A549 (cell line): ENCODE measurements at regions not wholly inside any gene's neighbourhood (a gene's known extent, or its start where the extent isn't known, plus 50 kb on each side); places are given as distances from the start of the nearest gene placed in this dataset.

Experiments used
- ATAC-seq, 2 experiments: fragments of 200-7000 bp in 1 of 2; fragments of >200 bp in 1 of 2; cut with Nextera tagmentation in 1 of 2; cut with Tn5 transposase in 1 of 2; 3 replicates each; pipeline versions ENCODE4 v1.8.0 to v1.9.1; 2018 to 2020; ENCODE audit warnings: mild to moderate bottlenecking in 1 of 2, moderate library complexity in 1 of 2
- CTCF ChIA-PET: fragments of 300-600 bp; sonication (Branson Sonifier 250); formaldehyde crosslinking; extraction: SDS; loops from one replicate; lab custom pipeline; 2021; ENCODE audit warnings: antibody characterized with exemption, inconsistent platforms; lab: Yijun Ruan, JAX
- POLR2A ChIA-PET: fragments of 350-600 bp; formaldehyde crosslinking; extraction: SDS; loops from one replicate; lab custom pipeline; 2021; ENCODE audit warnings: antibody characterized with exemption, inconsistent platforms; lab: Yijun Ruan, JAX
- DNase-seq, 2 experiments: peaks; one replicate each; pipeline versions ENCODE4 v3.0.0 to v3.0.0-alpha.2; 2011 to 2016; ENCODE audit warnings: low read depth in 1 of 2, low spot score in 1 of 2
- FAIRE-seq: peaks from 2 replicates; lab custom pipeline; 2011; peaks lifted over from hg19 to GRCh38; lab: Jason Lieb, UNC
- H3K27ac ChIP-seq, 2 experiments: fragments of >200 bp; sonication (Bioruptor Twin); formaldehyde crosslinking; 3 replicates each; pipeline ENCODE4 v1.5.1; 2016 to 2017
- H3K4me1 ChIP-seq: fragments of >200 bp; sonication (Bioruptor Twin); formaldehyde crosslinking; 3 replicates; pipeline ENCODE4 v1.6.1; 2016
- H3K4me2 ChIP-seq: fragments of >200 bp; sonication (Bioruptor Twin); formaldehyde crosslinking; 3 replicates; pipeline ENCODE4 v1.6.1; 2016
- H3K4me3 ChIP-seq: fragments of >200 bp; sonication (Bioruptor Twin); formaldehyde crosslinking; 3 replicates; pipeline ENCODE4 v1.5.1; 2016
- H3K9me3 ChIP-seq: fragments of >200 bp; sonication (Bioruptor Twin); formaldehyde crosslinking; 3 replicates; pipeline ENCODE4 v1.6.1; 2016
- BHLHE40 ChIP-seq: IDR thresholded peaks from 2 replicates; pipeline ENCODE4 v1.6.1; 2012; ENCODE audit warnings: low read depth, low read length, inconsistent platforms
- CEBPB ChIP-seq, 2 experiments: fragments of >200 bp in 1 of 2; sonication (Bioruptor Twin) in 1 of 2; formaldehyde crosslinking in 1 of 2; IDR thresholded peaks; 2 replicates each; pipeline ENCODE4 v1.6.1; 2012 to 2016
- CHD2 ChIP-seq: fragments of 150-350 bp; IDR thresholded peaks from 2 replicates; pipeline ENCODE4 v1.6.1; 2014; ENCODE audit warnings: low read length; ENCODE audit not compliant: partially characterized antibody
- CHD4 ChIP-seq: fragments of 200-600 bp; sonication (generic); IDR thresholded peaks from 2 replicates; pipeline ENCODE4 v1.6.1; 2016; ENCODE audit warnings: antibody characterized with exemption, mild to moderate bottlenecking, borderline replicate concordance
- EHF ChIP-seq: fragments of 250-450 bp; sonication (Bioruptor Pico); IDR thresholded peaks from 2 replicates; pipeline ENCODE4 v1.5.0; 2020; ENCODE audit warnings: mild to moderate bottlenecking
- FOSB ChIP-seq: fragments of 250-450 bp; sonication (Bioruptor Pico); IDR thresholded peaks from 2 replicates; pipeline ENCODE4 v1.5.0; 2020; ENCODE audit warnings: mild to moderate bottlenecking, moderate library complexity
- GATA3 ChIP-seq: IDR thresholded peaks from 2 replicates; pipeline ENCODE4 v1.6.1; 2012; ENCODE audit warnings: borderline replicate concordance
- HDAC2 ChIP-seq: fragments of 200-600 bp; sonication (generic); IDR thresholded peaks from 2 replicates; pipeline ENCODE4 v1.6.1; 2016
- HEYL ChIP-seq: fragments of 250-450 bp; sonication (Bioruptor Pico); IDR thresholded peaks from 2 replicates; pipeline ENCODE4 v1.8.0; 2021; ENCODE audit warnings: mild to moderate bottlenecking, moderate library complexity
- HOXA7 ChIP-seq: fragments of 250-450 bp; sonication (Bioruptor Pico); IDR thresholded peaks from 2 replicates; pipeline ENCODE4 v1.5.0; 2020; ENCODE audit warnings: mild to moderate bottlenecking, moderate library complexity
- HOXB13 ChIP-seq: fragments of 250-450 bp; sonication (Bioruptor Pico); IDR thresholded peaks from 2 replicates; pipeline ENCODE4 v1.5.0; 2020; ENCODE audit warnings: low read depth, mild to moderate bottlenecking, moderate library complexity
- HOXB5 ChIP-seq: fragments of 250-450 bp; sonication (Bioruptor Pico); IDR thresholded peaks from 2 replicates; pipeline ENCODE4 v1.5.0; 2020; ENCODE audit warnings: mild to moderate bottlenecking, moderate library complexity
- JUN ChIP-seq, 2 experiments: fragments of >200 bp; sonication (Bioruptor Twin); formaldehyde crosslinking; IDR thresholded peaks; 2 replicates in 1 of 2; 3 replicates in 1 of 2; pipeline ENCODE4 v1.6.1; 2016 to 2017
- MAFK ChIP-seq: fragments of 450-650 bp; IDR thresholded peaks from 2 replicates; pipeline ENCODE4 v1.6.1; 2014; ENCODE audit not compliant: partially characterized antibody
- MYC ChIP-seq: IDR thresholded peaks from 2 replicates; pipeline ENCODE4 v1.6.1; 2012; ENCODE audit warnings: mild to moderate bottlenecking, inconsistent platforms, low read length, improper control_type of control experiment, borderline replicate concordance
- NR3C1 ChIP-seq: fragments of >200 bp; sonication (Bioruptor Twin); formaldehyde crosslinking; IDR thresholded peaks from 3 replicates; pipeline ENCODE4 v1.6.1; 2017
- POLR2A ChIP-seq: IDR thresholded peaks from 2 replicates; pipeline ENCODE4 v1.6.1; 2012; ENCODE audit warnings: mild to moderate bottlenecking, low read length
- RARB ChIP-seq: fragments of 250-450 bp; sonication (Bioruptor Pico); IDR thresholded peaks from 2 replicates; pipeline ENCODE4 v1.8.0; 2021; ENCODE audit warnings: mild to moderate bottlenecking, moderate library complexity
- RCOR1 ChIP-seq: fragments of 150-350 bp; IDR thresholded peaks from 2 replicates; pipeline ENCODE4 v1.6.1; 2014; ENCODE audit warnings: antibody characterized with exemption, low read length, low read depth
- RFX5 ChIP-seq: fragments of 450-650 bp; IDR thresholded peaks from 2 replicates; pipeline ENCODE4 v1.7.1; 2014; ENCODE audit warnings: antibody characterized with exemption, mild to moderate bottlenecking, moderate library complexity
- TFCP2L1 ChIP-seq: fragments of 250-450 bp; sonication (Bioruptor Pico); IDR thresholded peaks from 2 replicates; pipeline ENCODE4 v1.5.0; 2021; ENCODE audit warnings: mild to moderate bottlenecking
- ZNF302 ChIP-seq: fragments of 250-450 bp; sonication (Bioruptor Pico); IDR thresholded peaks from 2 replicates; pipeline ENCODE4 v1.9.0; 2021; ENCODE audit warnings: inconsistent platforms, mild to moderate bottlenecking, moderate library complexity
- ZSCAN20 ChIP-seq: fragments of 250-450 bp; sonication (Bioruptor Pico); IDR thresholded peaks from 2 replicates; pipeline ENCODE4 v1.8.0; 2022; ENCODE audit warnings: mild to moderate bottlenecking, moderate library complexity
- WGBS: methylation state at CpG from one replicate; pipeline ENCODE4 v1.1.6; 2017; ENCODE audit errors: missing lambda C conversion rate; 5-methylcytosine and 5-hydroxymethylcytosine counted together
- TF ChIP-seq, protein P1 (sequence below): fragments of 200-600 bp; sonication (generic); IDR thresholded peaks from 2 replicates; pipeline ENCODE4 v1.6.1; 2016; ENCODE audit warnings: antibody characterized with exemption, mild to moderate bottlenecking, moderate library complexity
- TF ChIP-seq, protein P2 (sequence below): fragments of >200 bp; sonication (Bioruptor Twin); formaldehyde crosslinking; IDR thresholded peaks from 3 replicates; pipeline ENCODE4 v1.6.1; 2016
- TF ChIP-seq, protein P3 (sequence below): fragments of >200 bp; sonication (Bioruptor Twin); formaldehyde crosslinking; IDR thresholded peaks from 3 replicates; pipeline ENCODE4 v1.5.1; 2016
- TF ChIP-seq, protein P4 (sequence below): IDR thresholded peaks from 2 replicates; pipeline ENCODE4 v1.6.1; 2012

DNA sequence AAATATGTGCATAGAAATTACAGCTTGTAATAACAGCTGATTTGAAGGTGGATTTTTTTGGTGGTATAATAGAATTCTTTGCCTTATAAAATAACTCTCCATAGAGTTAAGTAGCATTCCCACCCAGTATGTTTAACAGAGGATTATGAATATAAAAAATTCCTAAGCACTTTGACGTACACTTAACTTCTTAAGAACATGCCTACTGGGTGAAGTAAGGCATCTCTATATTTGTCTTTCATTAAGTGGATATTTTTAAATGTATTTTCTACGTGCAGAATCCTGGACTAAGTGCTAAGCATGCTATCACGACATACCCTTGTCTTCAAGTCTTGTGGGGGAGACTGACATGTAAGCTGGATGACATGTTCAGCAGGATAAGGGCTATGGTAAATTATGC, 217.7 kb upstream of the BMPER start:
- TF ChIP-seq HOXA7 (CRISPR knock-in tag) (no peak), CHD2 (no peak), HDAC2 (no peak), BHLHE40 (no peak), MAFK (no peak), RFX5 (no peak), MYC (no peak), RCOR1 (no peak)
- TF ChIP-seq, protein P1, sequence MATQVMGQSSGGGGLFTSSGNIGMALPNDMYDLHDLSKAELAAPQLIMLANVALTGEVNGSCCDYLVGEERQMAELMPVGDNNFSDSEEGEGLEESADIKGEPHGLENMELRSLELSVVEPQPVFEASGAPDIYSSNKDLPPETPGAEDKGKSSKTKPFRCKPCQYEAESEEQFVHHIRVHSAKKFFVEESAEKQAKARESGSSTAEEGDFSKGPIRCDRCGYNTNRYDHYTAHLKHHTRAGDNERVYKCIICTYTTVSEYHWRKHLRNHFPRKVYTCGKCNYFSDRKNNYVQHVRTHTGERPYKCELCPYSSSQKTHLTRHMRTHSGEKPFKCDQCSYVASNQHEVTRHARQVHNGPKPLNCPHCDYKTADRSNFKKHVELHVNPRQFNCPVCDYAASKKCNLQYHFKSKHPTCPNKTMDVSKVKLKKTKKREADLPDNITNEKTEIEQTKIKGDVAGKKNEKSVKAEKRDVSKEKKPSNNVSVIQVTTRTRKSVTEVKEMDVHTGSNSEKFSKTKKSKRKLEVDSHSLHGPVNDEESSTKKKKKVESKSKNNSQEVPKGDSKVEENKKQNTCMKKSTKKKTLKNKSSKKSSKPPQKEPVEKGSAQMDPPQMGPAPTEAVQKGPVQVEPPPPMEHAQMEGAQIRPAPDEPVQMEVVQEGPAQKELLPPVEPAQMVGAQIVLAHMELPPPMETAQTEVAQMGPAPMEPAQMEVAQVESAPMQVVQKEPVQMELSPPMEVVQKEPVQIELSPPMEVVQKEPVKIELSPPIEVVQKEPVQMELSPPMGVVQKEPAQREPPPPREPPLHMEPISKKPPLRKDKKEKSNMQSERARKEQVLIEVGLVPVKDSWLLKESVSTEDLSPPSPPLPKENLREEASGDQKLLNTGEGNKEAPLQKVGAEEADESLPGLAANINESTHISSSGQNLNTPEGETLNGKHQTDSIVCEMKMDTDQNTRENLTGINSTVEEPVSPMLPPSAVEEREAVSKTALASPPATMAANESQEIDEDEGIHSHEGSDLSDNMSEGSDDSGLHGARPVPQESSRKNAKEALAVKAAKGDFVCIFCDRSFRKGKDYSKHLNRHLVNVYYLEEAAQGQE = no peak
- TF ChIP-seq, all 56 proteins: peak for 0

DNA sequence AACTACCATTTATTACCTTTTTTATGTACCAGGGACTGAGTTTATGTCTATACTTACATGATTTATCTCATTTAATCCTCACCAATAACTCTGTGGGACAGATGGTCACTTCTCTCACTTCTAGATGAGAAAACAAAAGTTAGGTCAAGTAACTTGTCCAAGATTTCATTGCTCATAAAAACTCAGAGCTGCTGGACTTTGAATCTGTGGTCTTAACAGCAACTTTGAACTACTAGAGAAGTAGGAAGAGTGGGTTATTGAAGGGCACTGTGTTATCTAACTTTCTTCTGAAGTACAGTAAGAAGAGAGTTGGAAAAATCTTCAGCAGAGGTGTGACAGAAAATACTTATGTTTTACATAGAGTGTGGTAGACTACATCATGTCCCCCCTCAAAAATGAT, 214.2 kb upstream of the BMPER start:
- ATAC-seq (no peak), DNase-seq (no peak), FAIRE-seq (no peak)
- Histone ChIP-seq H3K9me3 (no peaks in the 10 kb centered on the region), H3K4me3 (no peak overlapping the region), H3K4me2 (no peak overlapping the region), H3K4me1 (no peaks in the 10 kb centered on the region), H3K27ac (no peak overlapping the region)
- ChIA-PET POLR2A (no interaction called here), CTCF (no interaction called here)
- TF ChIP-seq GATA3 = no peak
- no peak for TF ChIP-seq NR3C1
- no peak for TF ChIP-seq ZSCAN20
- TF ChIP-seq, protein P2, sequence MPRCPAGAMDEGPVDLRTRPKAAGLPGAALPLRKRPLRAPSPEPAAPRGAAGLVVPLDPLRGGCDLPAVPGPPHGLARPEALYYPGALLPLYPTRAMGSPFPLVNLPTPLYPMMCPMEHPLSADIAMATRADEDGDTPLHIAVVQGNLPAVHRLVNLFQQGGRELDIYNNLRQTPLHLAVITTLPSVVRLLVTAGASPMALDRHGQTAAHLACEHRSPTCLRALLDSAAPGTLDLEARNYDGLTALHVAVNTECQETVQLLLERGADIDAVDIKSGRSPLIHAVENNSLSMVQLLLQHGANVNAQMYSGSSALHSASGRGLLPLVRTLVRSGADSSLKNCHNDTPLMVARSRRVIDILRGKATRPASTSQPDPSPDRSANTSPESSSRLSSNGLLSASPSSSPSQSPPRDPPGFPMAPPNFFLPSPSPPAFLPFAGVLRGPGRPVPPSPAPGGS = no peak
- TF ChIP-seq, protein P1 = no peak
- no peak for TF ChIP-seq HOXB5 (CRISPR knock-in tag)
- no peak for TF ChIP-seq TFCP2L1 (CRISPR knock-in tag)
- TF ChIP-seq, protein P3, sequence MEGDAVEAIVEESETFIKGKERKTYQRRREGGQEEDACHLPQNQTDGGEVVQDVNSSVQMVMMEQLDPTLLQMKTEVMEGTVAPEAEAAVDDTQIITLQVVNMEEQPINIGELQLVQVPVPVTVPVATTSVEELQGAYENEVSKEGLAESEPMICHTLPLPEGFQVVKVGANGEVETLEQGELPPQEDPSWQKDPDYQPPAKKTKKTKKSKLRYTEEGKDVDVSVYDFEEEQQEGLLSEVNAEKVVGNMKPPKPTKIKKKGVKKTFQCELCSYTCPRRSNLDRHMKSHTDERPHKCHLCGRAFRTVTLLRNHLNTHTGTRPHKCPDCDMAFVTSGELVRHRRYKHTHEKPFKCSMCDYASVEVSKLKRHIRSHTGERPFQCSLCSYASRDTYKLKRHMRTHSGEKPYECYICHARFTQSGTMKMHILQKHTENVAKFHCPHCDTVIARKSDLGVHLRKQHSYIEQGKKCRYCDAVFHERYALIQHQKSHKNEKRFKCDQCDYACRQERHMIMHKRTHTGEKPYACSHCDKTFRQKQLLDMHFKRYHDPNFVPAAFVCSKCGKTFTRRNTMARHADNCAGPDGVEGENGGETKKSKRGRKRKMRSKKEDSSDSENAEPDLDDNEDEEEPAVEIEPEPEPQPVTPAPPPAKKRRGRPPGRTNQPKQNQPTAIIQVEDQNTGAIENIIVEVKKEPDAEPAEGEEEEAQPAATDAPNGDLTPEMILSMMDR = no peak
- TF ChIP-seq JUN (IDR thresholded peaks at IDR 0.05) = no peak
- no peak for TF ChIP-seq RCOR1
- TF ChIP-seq ZNF302 (CRISPR knock-in tag) = no peak
- no peak for TF ChIP-seq CEBPB (IDR thresholded peaks at IDR 0.05)
- TF ChIP-seq POLR2A = no peak
- no peak for TF ChIP-seq HEYL (CRISPR knock-in tag)
- TF ChIP-seq RARB (CRISPR knock-in tag) = no peak
- TF ChIP-seq HOXB13 (CRISPR knock-in tag) = no peak
- TF ChIP-seq FOSB (CRISPR knock-in tag) = no peak
- TF ChIP-seq CHD4 = no peak
- TF ChIP-seq, protein P4, sequence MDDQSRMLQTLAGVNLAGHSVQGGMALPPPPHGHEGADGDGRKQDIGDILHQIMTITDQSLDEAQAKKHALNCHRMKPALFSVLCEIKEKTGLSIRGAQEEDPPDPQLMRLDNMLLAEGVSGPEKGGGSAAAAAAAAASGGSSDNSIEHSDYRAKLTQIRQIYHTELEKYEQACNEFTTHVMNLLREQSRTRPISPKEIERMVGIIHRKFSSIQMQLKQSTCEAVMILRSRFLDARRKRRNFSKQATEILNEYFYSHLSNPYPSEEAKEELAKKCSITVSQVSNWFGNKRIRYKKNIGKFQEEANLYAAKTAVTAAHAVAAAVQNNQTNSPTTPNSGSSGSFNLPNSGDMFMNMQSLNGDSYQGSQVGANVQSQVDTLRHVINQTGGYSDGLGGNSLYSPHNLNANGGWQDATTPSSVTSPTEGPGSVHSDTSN = no peak
- no peak for TF ChIP-seq EHF (CRISPR knock-in tag)

More for the DNA sequence above, 217.7 kb upstream of the BMPER start:
- Histone ChIP-seq H3K4me2 (no peak overlapping the region), H3K9me3 (no peaks in the 10 kb centered on the region), H3K4me1 (no peaks in the 10 kb centered on the region), H3K27ac (no peak overlapping the region), H3K4me3 (no peak overlapping the region)
- CTCF ChIA-PET = interaction anchor here (1.1 kb wide), 1 partner anchor 17 kb away, joined by 3 read pairs; no protein-coding TSS in a partner anchor
- ATAC-seq (no peak), FAIRE-seq (no peak), DNase-seq (no peak)
- 36% methylated on average over 3 of the region's 3 CpGs for WGBS
- POLR2A ChIA-PET = no interaction called here
